ENCODE measurements at regions not wholly inside any gene's neighbourhood (a gene's known extent, or its start where the extent isn't known, plus 50 kb on each side); places are given as distances from the start of the nearest gene placed in this dataset.

GRCh38 chr6:121956782-121957181, 442.7 kb upstream of the HSF2 start:
- no peaks in the 10 kb centered on the region for H3K27me3 ChIP-seq
- H3K9me3 ChIP-seq = no peaks in the 10 kb centered on the region
- no peak for DNase-seq
- no peaks in the 10 kb centered on the region for H3K36me3 ChIP-seq
- no peak overlapping the region for H3K4me3 ChIP-seq (ENCODE audit: low read depth, low read length)
- no peaks in the 10 kb centered on the region for H3K4me1 ChIP-seq
- TF ChIP-seq CTCF (IDR thresholded peaks at IDR 0.05; ENCODE audit: low read depth, low read length) = no peak

- Histone ChIP-seq H3K27me3 (no peaks in the 10 kb centered on the region), H3K36me3 (no peaks in the 10 kb centered on the region), H3K4me1 (no peaks in the 10 kb centered on the region), H3K4me3 (ENCODE audit: low read depth, low read length) (no peak overlapping the region), H3K9me3 (no peaks in the 10 kb centered on the region)
- TF ChIP-seq CTCF (IDR thresholded peaks at IDR 0.05; ENCODE audit: low read depth, low read length) = no peak
- DNase-seq = no peak
Observed at GRCh38 chr6:121959501-121959900, 440.0 kb upstream of the HSF2 start.

- Histone ChIP-seq H3K27me3 (no peaks in the 10 kb centered on the region), H3K36me3 (no peaks in the 10 kb centered on the region), H3K4me1 (no peaks in the 10 kb centered on the region), H3K9me3 (no peaks in the 10 kb centered on the region), H3K4me3 (ENCODE audit: low read depth, low read length) (no peak overlapping the region)
- DNase-seq = no peak
- no peak for TF ChIP-seq CTCF (IDR thresholded peaks at IDR 0.05; ENCODE audit: low read depth, low read length)
Observed at GRCh38 chr6:121961619-121962125, 437.8 kb upstream of the HSF2 start.

- no peak for DNase-seq
- no peaks in the 10 kb centered on the region for H3K9me3 ChIP-seq
- no peak overlapping the region for H3K4me3 ChIP-seq (ENCODE audit: low read depth, low read length)
- no peak for TF ChIP-seq CTCF (IDR thresholded peaks at IDR 0.05; ENCODE audit: low read depth, low read length)
- no peaks in the 10 kb centered on the region for H3K27me3 ChIP-seq
- H3K36me3 ChIP-seq = no peaks in the 10 kb centered on the region
- H3K4me1 ChIP-seq = no peaks in the 10 kb centered on the region
Observed at GRCh38 chr6:121963826-121964225, 435.6 kb upstream of the HSF2 start.

GRCh38 chr6:121965739-121966138, 433.7 kb upstream of the HSF2 start:
- Histone ChIP-seq H3K4me3 (ENCODE audit: low read depth, low read length) (no peak overlapping the region), H3K36me3 (no peaks in the 10 kb centered on the region), H3K27me3 (no peaks in the 10 kb centered on the region), H3K4me1 (no peaks in the 10 kb centered on the region), H3K9me3 (no peaks in the 10 kb centered on the region)
- no peak for TF ChIP-seq CTCF (IDR thresholded peaks at IDR 0.05; ENCODE audit: low read depth, low read length)
- no peak for DNase-seq

GRCh38 chr6:121967631-121968030, 431.8 kb upstream of the HSF2 start:
- no peak overlapping the region for H3K4me3 ChIP-seq (ENCODE audit: low read depth, low read length)
- no peaks in the 10 kb centered on the region for H3K9me3 ChIP-seq
- no peaks in the 10 kb centered on the region for H3K36me3 ChIP-seq
- no peaks in the 10 kb centered on the region for H3K27me3 ChIP-seq
- no peak for DNase-seq
- no peaks in the 10 kb centered on the region for H3K4me1 ChIP-seq
- TF ChIP-seq CTCF (IDR thresholded peaks at IDR 0.05; ENCODE audit: low read depth, low read length) = no peak

Measured in BE2C (cell line).